Peyer's patch (tissue), 4 donors: ENCODE measurements at regions not wholly inside any gene's neighbourhood (a gene's known extent, or its start where the extent isn't known, plus 50 kb on each side); places are given as distances from the start of the nearest gene placed in this dataset.

Experiments used
- DNase-seq, 3 donors: peaks; one replicate each; pipeline ENCODE4 v3.0.0-alpha.2; 2017 to 2019
- H3K27ac ChIP-seq, 4 donors: fragments of 200-600 bp; sonication (generic); one replicate each; pipeline ENCODE4 v1.5.1; 2016 to 2019
- H3K27me3 ChIP-seq, 2 donors: fragments of 200-600 bp; sonication (generic); one replicate each; pipeline ENCODE4 v1.5.1; 2019
- H3K36me3 ChIP-seq, 3 donors: fragments of 200-600 bp; sonication (generic); one replicate each; pipeline ENCODE4 v1.5.1; 2016 to 2019
- H3K4me1 ChIP-seq, 4 donors: fragments of 200-600 bp; sonication (generic); one replicate each; pipeline ENCODE4 v1.5.1; 2016 to 2019
- H3K4me3 ChIP-seq, 4 donors: fragments of 200-600 bp; sonication (generic); 1 replicate in 3 of 4; 2 replicates in 1 of 4; pipeline ENCODE4 v1.5.1; 2016 to 2019; ENCODE audit warnings: mild to moderate bottlenecking in 1 of 4
- H3K9me3 ChIP-seq, 4 donors: fragments of 200-600 bp; sonication (generic); one replicate each; pipeline ENCODE4 v1.5.1; 2016 to 2019; ENCODE audit warnings: mild to moderate bottlenecking in 1 of 4
- POLR2A ChIP-seq, 2 donors: fragments of 450-650 bp; IDR thresholded peaks; one replicate each; pipeline ENCODE4 v1.5.1; 2017; ENCODE audit warnings: antibody characterized with exemption in 2 of 2, mild to moderate bottlenecking in 2 of 2, moderate library complexity in 2 of 2
- TF ChIP-seq, protein P1 (sequence below), 6 experiments: fragments of 450-650 bp in 4 of 6; fragments of 200-600 bp in 2 of 6; sonication (generic) in 1 of 6; IDR thresholded peaks; one replicate each; pipeline ENCODE4 v1.5.1; 2017 to 2019; ENCODE audit warnings: antibody characterized with exemption in 6 of 6, mild to moderate bottlenecking in 3 of 6, moderate library complexity in 1 of 6

DNA sequence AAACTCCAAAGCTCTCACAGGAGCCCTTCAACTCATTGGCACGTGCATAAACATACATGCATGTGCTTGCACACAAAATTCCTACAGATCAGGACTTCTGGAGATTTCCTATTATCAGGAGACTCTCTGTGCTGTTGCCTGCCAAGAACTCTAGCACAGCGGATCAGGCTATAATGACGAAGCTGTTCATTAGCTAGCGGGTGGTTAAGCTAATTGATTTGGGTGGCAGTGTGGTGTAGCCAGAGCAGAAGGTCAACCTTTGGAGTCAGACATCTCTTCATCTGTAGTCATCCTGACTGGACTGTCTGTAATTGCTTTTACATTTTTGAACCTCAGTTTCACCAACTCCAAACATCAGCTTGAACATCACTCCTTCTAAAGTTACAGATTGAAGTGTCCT lies 69.0 kb downstream of the KIF2B start:
- TF ChIP-seq, protein P1, sequence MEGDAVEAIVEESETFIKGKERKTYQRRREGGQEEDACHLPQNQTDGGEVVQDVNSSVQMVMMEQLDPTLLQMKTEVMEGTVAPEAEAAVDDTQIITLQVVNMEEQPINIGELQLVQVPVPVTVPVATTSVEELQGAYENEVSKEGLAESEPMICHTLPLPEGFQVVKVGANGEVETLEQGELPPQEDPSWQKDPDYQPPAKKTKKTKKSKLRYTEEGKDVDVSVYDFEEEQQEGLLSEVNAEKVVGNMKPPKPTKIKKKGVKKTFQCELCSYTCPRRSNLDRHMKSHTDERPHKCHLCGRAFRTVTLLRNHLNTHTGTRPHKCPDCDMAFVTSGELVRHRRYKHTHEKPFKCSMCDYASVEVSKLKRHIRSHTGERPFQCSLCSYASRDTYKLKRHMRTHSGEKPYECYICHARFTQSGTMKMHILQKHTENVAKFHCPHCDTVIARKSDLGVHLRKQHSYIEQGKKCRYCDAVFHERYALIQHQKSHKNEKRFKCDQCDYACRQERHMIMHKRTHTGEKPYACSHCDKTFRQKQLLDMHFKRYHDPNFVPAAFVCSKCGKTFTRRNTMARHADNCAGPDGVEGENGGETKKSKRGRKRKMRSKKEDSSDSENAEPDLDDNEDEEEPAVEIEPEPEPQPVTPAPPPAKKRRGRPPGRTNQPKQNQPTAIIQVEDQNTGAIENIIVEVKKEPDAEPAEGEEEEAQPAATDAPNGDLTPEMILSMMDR (IDR thresholded peaks at IDR 0.05) = no peak
- TF ChIP-seq POLR2A (IDR thresholded peaks at IDR 0.05) = no peak
- Histone ChIP-seq H3K27ac (no peak overlapping the region), H3K27me3 (no peaks in the 10 kb centered on the region)

DNA sequence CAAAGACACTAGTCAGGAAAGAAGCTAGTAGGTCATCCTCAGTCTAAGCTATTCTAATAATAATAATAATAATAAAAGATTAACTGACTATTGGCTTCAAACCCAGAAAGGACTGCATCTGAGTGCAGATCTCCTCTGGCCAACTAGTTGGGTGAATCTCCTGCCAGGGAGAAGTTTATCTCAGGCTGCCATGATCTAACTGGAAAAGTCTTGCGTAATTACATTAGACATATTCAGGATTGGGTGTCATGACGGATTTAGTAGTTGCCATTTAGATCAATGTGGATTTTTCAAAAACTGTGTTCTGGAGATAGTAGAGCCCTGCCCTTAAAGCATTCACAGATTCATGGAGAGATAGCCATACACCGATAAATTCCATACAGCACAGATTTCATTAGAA lies 69.5 kb downstream of the KIF2B start:
- TF ChIP-seq, protein P1 (IDR thresholded peaks at IDR 0.05) = no peak
- no peak for TF ChIP-seq POLR2A (IDR thresholded peaks at IDR 0.05)

More for the DNA sequence above, 69.0 kb downstream of the KIF2B start:
- Histone ChIP-seq H3K4me1 (no peaks in the 10 kb centered on the region), H3K4me3 (no peak overlapping the region), H3K36me3 (no peaks in the 10 kb centered on the region), H3K9me3 (peaks cover 0 to 7% (median 0%) of the 10 kb centered on the region in 4 donors)
- DNase-seq = no peak

DNA sequence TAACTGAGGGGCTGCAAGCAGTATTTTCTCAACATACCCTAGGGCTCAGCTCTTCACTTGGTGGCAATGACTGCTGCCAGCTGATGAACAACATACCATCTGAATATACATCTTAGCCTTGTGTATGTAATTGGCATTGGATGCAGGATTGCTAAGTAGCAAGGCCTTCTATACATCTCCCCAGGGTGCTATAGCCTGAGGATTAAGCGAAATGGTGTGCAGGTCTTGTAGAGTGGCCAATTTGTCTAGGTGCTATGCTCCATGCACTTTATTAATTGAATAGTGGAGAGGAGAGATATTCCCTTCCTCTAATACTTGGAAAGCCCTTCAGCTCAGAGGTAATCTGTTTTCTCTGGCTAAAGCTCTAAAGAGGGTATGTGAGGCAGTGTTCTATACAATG lies 71.9 kb downstream of the KIF2B start:
- Histone ChIP-seq H3K27ac (no peak overlapping the region), H3K4me3 (no peak overlapping the region), H3K9me3 (no peaks in the 10 kb centered on the region), H3K4me1 (no peaks in the 10 kb centered on the region), H3K36me3 (no peaks in the 10 kb centered on the region), H3K27me3 (no peaks in the 10 kb centered on the region)
- no peak for DNase-seq
- TF ChIP-seq, protein P1 (IDR thresholded peaks at IDR 0.05) = no peak
- TF ChIP-seq POLR2A (IDR thresholded peaks at IDR 0.05) = no peak

More for the DNA sequence above, 69.5 kb downstream of the KIF2B start:
- Histone ChIP-seq H3K27ac (no peak overlapping the region), H3K9me3 (peaks cover 0 to 6% (median 0%) of the 10 kb centered on the region in 4 donors), H3K4me1 (no peaks in the 10 kb centered on the region), H3K4me3 (no peak overlapping the region), H3K36me3 (no peaks in the 10 kb centered on the region), H3K27me3 (no peaks in the 10 kb centered on the region)
- DNase-seq = no peak

DNA sequence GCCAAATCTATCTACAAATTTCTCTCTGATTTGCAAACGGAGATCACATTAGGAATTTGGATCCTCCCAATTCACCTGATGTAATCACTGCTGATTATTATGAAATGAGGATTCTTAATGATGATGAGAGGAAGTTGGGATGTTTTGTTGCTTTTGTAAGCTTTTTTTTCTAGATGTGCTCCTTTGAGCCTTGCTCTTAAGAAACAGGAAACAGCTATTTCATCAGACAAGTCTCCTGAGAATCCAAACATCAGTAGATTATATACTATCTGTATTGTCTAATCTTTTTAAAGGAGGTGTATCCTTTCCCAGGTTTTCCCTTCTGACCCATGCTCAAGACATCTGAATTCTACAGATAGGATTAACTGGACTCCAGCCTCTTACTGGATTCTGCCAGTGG lies 73.3 kb downstream of the KIF2B start:
- Histone ChIP-seq H3K36me3 (no peaks in the 10 kb centered on the region), H3K9me3 (no peaks in the 10 kb centered on the region), H3K27ac (no peak overlapping the region), H3K27me3 (no peaks in the 10 kb centered on the region), H3K4me1 (no peaks in the 10 kb centered on the region), H3K4me3 (no peak overlapping the region)
- TF ChIP-seq, protein P1 (IDR thresholded peaks at IDR 0.05) = no peak
- no peak for TF ChIP-seq POLR2A (IDR thresholded peaks at IDR 0.05)
- no peak for DNase-seq

DNA sequence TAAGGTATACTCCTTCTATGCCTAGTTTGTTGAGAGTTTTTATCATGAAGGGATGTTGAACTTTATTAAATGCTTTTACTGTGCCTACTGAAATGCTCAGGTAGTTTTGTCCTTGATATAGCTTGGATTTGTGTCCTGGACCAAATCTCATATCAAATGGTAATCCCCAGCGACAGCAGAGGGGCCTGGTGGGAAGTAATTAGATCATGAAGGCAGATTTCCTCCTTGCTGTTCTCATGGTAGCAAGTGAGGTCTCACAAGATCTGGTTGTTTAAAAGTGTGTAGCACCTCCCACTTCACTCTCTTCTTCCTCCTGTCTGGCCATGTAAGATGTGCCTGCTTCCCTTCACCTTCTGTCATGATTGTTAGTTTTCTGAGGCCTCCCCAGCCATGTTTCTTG lies 78.2 kb downstream of the KIF2B start:
- no peaks in the 10 kb centered on the region for H3K36me3 ChIP-seq
- no peaks in the 10 kb centered on the region for H3K27me3 ChIP-seq
- H3K9me3 ChIP-seq = no peaks in the 10 kb centered on the region

More for the DNA sequence above, 78.2 kb downstream of the KIF2B start:
- no peaks in the 10 kb centered on the region for H3K4me1 ChIP-seq
- no peak overlapping the region for H3K4me3 ChIP-seq
- no peak overlapping the region for H3K27ac ChIP-seq
- DNase-seq = no peak
- TF ChIP-seq, protein P1 (IDR thresholded peaks at IDR 0.05) = no peak
- TF ChIP-seq POLR2A (IDR thresholded peaks at IDR 0.05) = no peak
